ENCODE measurements at regions not wholly inside any gene's neighbourhood (a gene's known extent, or its start where the extent isn't known, plus 50 kb on each side); places are given as distances from the start of the nearest gene placed in this dataset.

GRCh38 chr4:52260514-52261210, 209.6 kb downstream of the SPATA18 start:
- H3K4me3 ChIP-seq: no peak overlapping the region
- TF ChIP-seq CTCF (IDR thresholded peaks at IDR 0.05): no peak
- peak overlapping the region in 5 of 10 donors; percentile 15 to 59 (median 28) for H3K27ac ChIP-seq
- H3K9me3 ChIP-seq: no peaks in the 10 kb centered on the region
- H3K36me3 ChIP-seq: no peaks in the 10 kb centered on the region
- DNase-seq: peak; percentile 18 to 45
- ATAC-seq: peak in 7 of 8 donors; percentile 65 to 93 (median 81)
- intact Hi-C loops (cut with DNase I): loop anchor here in 1 of 10 donors (10.0 kb wide), 1 partner anchor 56 kb away; no protein-coding TSS in a partner anchor
- WGBS, 2 donors: 44 to 49% methylated on average over 6 of the region's 6 CpGs
- H3K27me3 ChIP-seq: no peaks in the 10 kb centered on the region
- H3K4me1 ChIP-seq: peaks cover 0 to 30% (median 16%) of the 10 kb centered on the region in 9 donors

GRCh38 chr4:52263607-52264006, 212.5 kb downstream of the SPATA18 start:
- ATAC-seq (peak in 2 of 8 donors; percentile 29 to 57), DNase-seq (no peak)
- Histone ChIP-seq H3K9me3 (no peaks in the 10 kb centered on the region), H3K4me1 (peaks cover 0 to 42% (median 18%) of the 10 kb centered on the region in 9 donors), H3K27ac (no peak overlapping the region), H3K27me3 (no peaks in the 10 kb centered on the region), H3K36me3 (no peaks in the 10 kb centered on the region), H3K4me3 (no peak overlapping the region)
- no peak for TF ChIP-seq CTCF (IDR thresholded peaks at IDR 0.05)
- intact Hi-C loops (cut with DNase I): loop anchor here in 1 of 10 donors (10.0 kb wide), 1 partner anchor 59 kb away; no protein-coding TSS in a partner anchor

- ATAC-seq (peak in 4 of 8 donors; percentile 41 to 55 (median 46)), DNase-seq (no peak)
- peaks cover 0 to 31% (median 7%) of the 10 kb centered on the region in 9 donors for H3K4me1 ChIP-seq
- no peaks in the 10 kb centered on the region for H3K9me3 ChIP-seq
- 63 to 67% methylated on average over 6 of the region's 6 CpGs for WGBS, 2 donors
- H3K27ac ChIP-seq: no peak overlapping the region
- no peak for TF ChIP-seq CTCF (IDR thresholded peaks at IDR 0.05)
- intact Hi-C loops (cut with DNase I): loop anchor here in 1 of 10 donors (10.0 kb wide), 1 partner anchor 61 kb away; no protein-coding TSS in a partner anchor
- H3K27me3 ChIP-seq: no peaks in the 10 kb centered on the region
- H3K36me3 ChIP-seq: no peaks in the 10 kb centered on the region
- no peak overlapping the region for H3K4me3 ChIP-seq
Measured at GRCh38 chr4:52265781-52266525, 214.8 kb downstream of the SPATA18 start.

GRCh38 chr4:52266537-52267137, 215.5 kb downstream of the SPATA18 start:
- peaks cover 0 to 3% (median 0%) of the 10 kb centered on the region in 11 donors for H3K9me3 ChIP-seq
- H3K27me3 ChIP-seq: no peaks in the 10 kb centered on the region
- intact Hi-C loops (cut with DNase I): loop anchor here in 1 of 10 donors (10.0 kb wide), 1 partner anchor 62 kb away; no protein-coding TSS in a partner anchor
- ATAC-seq (peak in 2 of 8 donors; percentile 37 to 61), DNase-seq (peak in 1 of 2 donors; percentile 13)
- H3K4me1 ChIP-seq: peaks cover 0 to 27% (median 4%) of the 10 kb centered on the region in 9 donors
- H3K36me3 ChIP-seq: no peaks in the 10 kb centered on the region
- H3K4me3 ChIP-seq: no peak overlapping the region
- no peak overlapping the region for H3K27ac ChIP-seq
- no peak for TF ChIP-seq CTCF (IDR thresholded peaks at IDR 0.05)

All from heart right ventricle (tissue), 16 donors.